IMR-90 (cell line): ENCODE measurements at regions not wholly inside any gene's neighbourhood (a gene's known extent, or its start where the extent isn't known, plus 50 kb on each side); places are given as distances from the start of the nearest gene placed in this dataset.

Experiments used
- ATAC-seq: fragments of 200-7000 bp; cut with Tn5 transposase; 2 replicates; pipeline ENCODE4 v1.9.1; 2020; ENCODE audit warnings: low read depth, mild to moderate bottlenecking, moderate library complexity
- BruUV-seq: library from RNA; stranded (reverse); fragments of 400-500 nt; replicated peaks from 2 replicates; lab custom pipeline; 2021; lab: Mats Ljungman, UMichigan
- CTCF ChIA-PET: fragments of 300-600 bp; formaldehyde crosslinking; extraction: SDS; loops from one replicate; lab custom pipeline; 2021; ENCODE audit warnings: antibody characterized with exemption; lab: Yijun Ruan, JAX
- POLR2A ChIA-PET: fragments of 300-600 bp; sonication (Branson Sonifier 250); formaldehyde crosslinking; loops from one replicate; lab custom pipeline; 2022; ENCODE audit warnings: antibody characterized with exemption; ENCODE audit not compliant: unreplicated experiment; lab: Charles Lee
- DNase-seq: peaks from one replicate; pipeline ENCODE4 v3.0.0; 2013
- H2AFZ ChIP-seq: replicated peaks from 2 replicates; pipeline ENCODE3; 2013; ENCODE audit warnings: low read length, mild to moderate bottlenecking; ENCODE audit not compliant: poor library complexity
- H2AK5ac ChIP-seq: 2 replicates; pipeline ENCODE4 v1.6.1; 2013; ENCODE audit warnings: low read depth, low read length, inconsistent platforms
- H2AK9ac ChIP-seq: replicated peaks from 2 replicates; pipeline ENCODE3; 2013; ENCODE audit warnings: mild to moderate bottlenecking, low read depth, low read length, moderate library complexity; ENCODE audit not compliant: poor library complexity
- H2BK120ac ChIP-seq: 2 replicates; pipeline ENCODE4 v1.6.1; 2013; ENCODE audit warnings: low read depth, low read length, inconsistent platforms
- H2BK15ac ChIP-seq: 3 replicates; pipeline ENCODE4 v1.6.1; 2013; ENCODE audit warnings: low read depth, low read length, inconsistent platforms
- H2BK20ac ChIP-seq: 2 replicates; pipeline ENCODE4 v1.6.1; 2013; ENCODE audit warnings: low read depth, mild to moderate bottlenecking, inconsistent platforms, low read length, moderate library complexity
- H2BK5ac ChIP-seq: 2 replicates; pipeline ENCODE4 v1.6.1; 2013; ENCODE audit warnings: mild to moderate bottlenecking, low read depth, low read length, inconsistent platforms; ENCODE audit not compliant: poor library complexity, severe bottlenecking
- H3K14ac ChIP-seq: replicated peaks from 2 replicates; pipeline ENCODE4 v1.6.1; 2013; ENCODE audit warnings: low read depth, low read length, inconsistent platforms
- H3K18ac ChIP-seq: 2 replicates; pipeline ENCODE4 v1.6.1; 2013; ENCODE audit warnings: low read depth, low read length, control low read depth
- H3K23ac ChIP-seq: 2 replicates; pipeline ENCODE4 v1.6.1; 2013; ENCODE audit warnings: low read depth, low read length, inconsistent platforms
- H3K27ac ChIP-seq: 2 replicates; pipeline ENCODE4 v1.5.1; 2013; ENCODE audit warnings: mild to moderate bottlenecking, control low read depth, low read length; ENCODE audit not compliant: insufficient read depth
- H3K27me3 ChIP-seq: 2 replicates; pipeline ENCODE4 v1.6.1; 2013; ENCODE audit warnings: low read length; ENCODE audit not compliant: control insufficient read depth, insufficient read depth
- H3K36me3 ChIP-seq: 2 replicates; pipeline ENCODE4 v1.6.1; 2013; ENCODE audit warnings: low read length, mixed read lengths; ENCODE audit not compliant: control insufficient read depth, insufficient read depth
- H3K4ac ChIP-seq: 2 replicates; pipeline ENCODE4 v1.6.1; 2013; ENCODE audit warnings: low read depth, low read length, inconsistent platforms
- H3K4me1 ChIP-seq: 2 replicates; pipeline ENCODE4 v1.6.1; 2013; ENCODE audit warnings: low read length, mixed read lengths; ENCODE audit not compliant: control insufficient read depth, insufficient read depth
- H3K4me2 ChIP-seq: 2 replicates; pipeline ENCODE4 v1.6.1; 2013; ENCODE audit warnings: low read depth, mild to moderate bottlenecking, control low read depth, low read length, moderate library complexity
- H3K4me3 ChIP-seq: 2 replicates; pipeline ENCODE4 v1.5.1; 2013; ENCODE audit warnings: low read depth, mild to moderate bottlenecking, control low read depth, low read length, moderate library complexity; ENCODE audit not compliant: insufficient read depth
- H3K56ac ChIP-seq: 2 replicates; pipeline ENCODE4 v1.6.1; 2013; ENCODE audit warnings: low read length, inconsistent platforms; ENCODE audit not compliant: insufficient read depth; ENCODE audit errors: extremely low read depth
- H3K79me1 ChIP-seq, 2 experiments: 2 replicates each; pipeline ENCODE4 v1.6.1; 2013; ENCODE audit warnings: low read length in 2 of 2, inconsistent platforms in 1 of 2, low read depth in 1 of 2
- H3K9ac ChIP-seq: 2 replicates; pipeline ENCODE4 v1.6.1; 2013; ENCODE audit warnings: low read depth, low read length, control low read depth
- H3K9me1 ChIP-seq: 2 replicates; pipeline ENCODE4 v1.6.1; 2013; ENCODE audit warnings: low read length, inconsistent platforms; ENCODE audit not compliant: insufficient read depth
- H3K9me3 ChIP-seq: 2 replicates; pipeline ENCODE4 v1.6.1; 2013; ENCODE audit warnings: low read length; ENCODE audit not compliant: control insufficient read depth, insufficient read depth
- H4K20me1 ChIP-seq: 2 replicates; pipeline ENCODE4 v1.6.1; 2013; ENCODE audit warnings: low read length, inconsistent platforms; ENCODE audit not compliant: insufficient read depth
- H4K5ac ChIP-seq: 2 replicates; pipeline ENCODE4 v1.6.1; 2013; ENCODE audit warnings: mild to moderate bottlenecking, low read depth, low read length, control low read depth
- H4K8ac ChIP-seq, 2 experiments: 2 replicates each; pipeline ENCODE4 v1.6.1; 2013; ENCODE audit warnings: low read depth in 2 of 2, low read length in 2 of 2, control low read depth in 1 of 2, inconsistent platforms in 1 of 2
- H4K91ac ChIP-seq: 2 replicates; pipeline ENCODE4 v1.6.1; 2013; ENCODE audit warnings: low read depth, low read length, inconsistent platforms; ENCODE audit not compliant: insufficient read depth
- BHLHE40 ChIP-seq: fragments of 150-350 bp; IDR thresholded peaks from 2 replicates; pipeline ENCODE4 v1.6.1; 2016; ENCODE audit warnings: mild to moderate bottlenecking, low read depth, low read length
- CEBPB ChIP-seq: IDR thresholded peaks from 2 replicates; pipeline ENCODE4 v1.6.1; 2012; ENCODE audit warnings: low read depth, low read length, improper control_type of control experiment
- CHD1 ChIP-seq: IDR thresholded peaks from 2 replicates; pipeline ENCODE4 v1.6.1; 2012; ENCODE audit warnings: low read depth, low read length, improper control_type of control experiment
- FOS ChIP-seq: fragments of 150-350 bp; IDR thresholded peaks from 2 replicates; pipeline ENCODE4 v1.6.1; 2016; ENCODE audit warnings: low read depth, low read length
- MAFK ChIP-seq: IDR thresholded peaks from 2 replicates; pipeline ENCODE4 v1.6.1; 2012; ENCODE audit warnings: low read depth, low read length, improper control_type of control experiment
- MAZ ChIP-seq: IDR thresholded peaks from 2 replicates; pipeline ENCODE4 v1.6.1; 2012; ENCODE audit warnings: low read depth, mild to moderate bottlenecking, low read length, improper control_type of control experiment, moderate library complexity, borderline replicate concordance
- MXI1 ChIP-seq: IDR thresholded peaks from 2 replicates; pipeline ENCODE4 v1.6.1; 2012; ENCODE audit warnings: low read depth, mild to moderate bottlenecking, low read length, moderate library complexity, borderline replicate concordance
- NFE2L2 ChIP-seq: fragments of 150-350 bp; IDR thresholded peaks from 2 replicates; pipeline ENCODE4 v1.6.1; 2016; ENCODE audit warnings: low read depth, mild to moderate bottlenecking, low read length
- POLR2A ChIP-seq: IDR thresholded peaks from 2 replicates; pipeline ENCODE4 v1.6.1; 2012; ENCODE audit warnings: mild to moderate bottlenecking, low read depth, low read length
- RAD21 ChIP-seq: IDR thresholded peaks from 2 replicates; pipeline ENCODE4 v1.6.1; 2012; ENCODE audit warnings: low read length, improper control_type of control experiment
- RCOR1 ChIP-seq: IDR thresholded peaks from 2 replicates; pipeline ENCODE4 v1.6.1; 2012; ENCODE audit warnings: mild to moderate bottlenecking, low read length, improper control_type of control experiment; ENCODE audit not compliant: insufficient replicate concordance
- RFX5 ChIP-seq: IDR thresholded peaks from 2 replicates; pipeline ENCODE4 v1.8.0; 2012; ENCODE audit warnings: low read depth, mild to moderate bottlenecking, low read length, moderate library complexity
- SMC3 ChIP-seq: fragments of 150-350 bp; IDR thresholded peaks from 2 replicates; pipeline ENCODE4 v1.6.1; 2016; ENCODE audit warnings: low read depth, mild to moderate bottlenecking, antibody characterized with exemption, low read length, moderate library complexity
- WGBS, 2 experiments: methylation state at CpG; one replicate each; pipeline versions ENCODE4 v1.1.5 to v1.1.7; 2013; ENCODE audit warnings: missing lambda C conversion rate in 2 of 2; ENCODE audit not compliant: insufficient read length in 1 of 2; ENCODE audit errors: extremely low coverage in 2 of 2; 5-methylcytosine and 5-hydroxymethylcytosine counted together
- dilution Hi-C: fragments of 300-500 bp; cut with HindIII; formaldehyde crosslinking; loops from one replicate; pipeline ENCODE4 v1.14.3; 2018; ENCODE audit warnings: low sequenced_read_pairs; ENCODE audit not compliant: unreplicated experiment
- in situ Hi-C: fragments of 300-500 bp; cut with MboI; formaldehyde crosslinking; loops from 3 replicates; pipeline ENCODE4 v1.14.3; 2019; ENCODE audit warnings: low sequenced_read_pairs, inconsistent platforms, mixed read lengths
- intact Hi-C: fragments of 100-400 bp; cut with micrococcal nuclease; formaldehyde crosslinking; loops from 2 replicates; pipeline ENCODE4 v1.10.0; 2022
- TF ChIP-seq, protein P1 (sequence below): conservative IDR thresholded peaks from 2 replicates; pipeline ENCODE4 v1.5.1; 2012; ENCODE audit warnings: mild to moderate bottlenecking, low read depth, low read length, improper control_type of control experiment
- TF ChIP-seq, protein P2 (sequence below): fragments of 150-350 bp; IDR thresholded peaks from 2 replicates; pipeline ENCODE4 v1.6.1; 2016; ENCODE audit warnings: low read depth, mild to moderate bottlenecking, low read length, moderate library complexity, borderline replicate concordance
- TF ChIP-seq, protein P3 (sequence below): fragments of 150-350 bp; IDR thresholded peaks from 2 replicates; pipeline ENCODE4 v1.6.1; 2017; ENCODE audit warnings: mild to moderate bottlenecking, antibody characterized with exemption, low read length, low read depth

DNA sequence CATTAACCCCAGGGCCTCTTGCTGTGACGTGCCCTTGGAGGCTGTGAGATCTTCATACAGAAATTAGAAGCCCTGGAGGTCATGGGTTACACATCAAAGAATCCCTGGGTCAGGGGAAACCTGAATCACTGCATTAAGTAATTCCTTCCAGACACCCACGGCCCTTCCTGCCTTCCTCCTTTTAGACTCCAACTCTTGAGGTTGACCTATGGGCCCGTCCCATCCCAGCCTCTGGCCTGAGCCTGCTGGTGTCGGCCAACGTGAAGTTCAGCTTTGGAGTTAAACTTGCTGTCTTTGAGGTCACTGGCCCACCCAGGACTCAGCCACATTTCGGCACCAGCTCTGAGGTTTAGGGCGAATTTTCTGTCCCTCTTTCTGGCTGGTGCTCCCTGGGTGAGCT lies 198.3 kb downstream of the ACKR3 start:
- no peak for DNase-seq
- H3K9me3 ChIP-seq, result no peaks in the 10 kb centered on the region
- in situ Hi-C loops (no loop called here), dilution Hi-C loops (no loop called here), intact Hi-C loops (no loop called here)
- H4K8ac ChIP-seq, result no peak overlapping the region
- no peak overlapping the region for H2BK5ac ChIP-seq
- BruUV-seq, result no TSS peak
- no peak overlapping the region for H3K9ac ChIP-seq
- H2AFZ ChIP-seq, result no peak overlapping the region
- H2AK5ac ChIP-seq, result no peak overlapping the region
- H3K4ac ChIP-seq, result no peak overlapping the region
- H2BK120ac ChIP-seq, result no peak overlapping the region
- H3K4me1 ChIP-seq, result no peaks in the 10 kb centered on the region
- H4K5ac ChIP-seq, result no peak overlapping the region
- CTCF ChIA-PET, result no interaction called here
- H3K79me1 ChIP-seq, result no peaks in the 10 kb centered on the region
- H3K36me3 ChIP-seq, result no peaks in the 10 kb centered on the region
- no peak overlapping the region for H2BK15ac ChIP-seq
- H3K23ac ChIP-seq, result no peak overlapping the region
- peaks cover 7% of the 10 kb centered on the region for H3K27me3 ChIP-seq
- POLR2A ChIA-PET, result interaction anchor here (0.6 kb wide), 1 partner anchor 12 kb away, joined by 13 read pairs; no protein-coding TSS in a partner anchor
- H2BK20ac ChIP-seq, result no peak overlapping the region
- no peak overlapping the region for H3K4me2 ChIP-seq
- no peak overlapping the region for H2AK9ac ChIP-seq
- TF ChIP-seq, protein P1, sequence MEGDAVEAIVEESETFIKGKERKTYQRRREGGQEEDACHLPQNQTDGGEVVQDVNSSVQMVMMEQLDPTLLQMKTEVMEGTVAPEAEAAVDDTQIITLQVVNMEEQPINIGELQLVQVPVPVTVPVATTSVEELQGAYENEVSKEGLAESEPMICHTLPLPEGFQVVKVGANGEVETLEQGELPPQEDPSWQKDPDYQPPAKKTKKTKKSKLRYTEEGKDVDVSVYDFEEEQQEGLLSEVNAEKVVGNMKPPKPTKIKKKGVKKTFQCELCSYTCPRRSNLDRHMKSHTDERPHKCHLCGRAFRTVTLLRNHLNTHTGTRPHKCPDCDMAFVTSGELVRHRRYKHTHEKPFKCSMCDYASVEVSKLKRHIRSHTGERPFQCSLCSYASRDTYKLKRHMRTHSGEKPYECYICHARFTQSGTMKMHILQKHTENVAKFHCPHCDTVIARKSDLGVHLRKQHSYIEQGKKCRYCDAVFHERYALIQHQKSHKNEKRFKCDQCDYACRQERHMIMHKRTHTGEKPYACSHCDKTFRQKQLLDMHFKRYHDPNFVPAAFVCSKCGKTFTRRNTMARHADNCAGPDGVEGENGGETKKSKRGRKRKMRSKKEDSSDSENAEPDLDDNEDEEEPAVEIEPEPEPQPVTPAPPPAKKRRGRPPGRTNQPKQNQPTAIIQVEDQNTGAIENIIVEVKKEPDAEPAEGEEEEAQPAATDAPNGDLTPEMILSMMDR, result no peak
- TF ChIP-seq SMC3, result no peak
- no peak for TF ChIP-seq FOS
- TF ChIP-seq NFE2L2, result no peak
- TF ChIP-seq POLR2A, result no peak
- no peak for TF ChIP-seq BHLHE40
- no peak for TF ChIP-seq CEBPB
- TF ChIP-seq RAD21, result no peak
- TF ChIP-seq MXI1, result no peak
- TF ChIP-seq RCOR1, result no peak
- TF ChIP-seq, protein P2, sequence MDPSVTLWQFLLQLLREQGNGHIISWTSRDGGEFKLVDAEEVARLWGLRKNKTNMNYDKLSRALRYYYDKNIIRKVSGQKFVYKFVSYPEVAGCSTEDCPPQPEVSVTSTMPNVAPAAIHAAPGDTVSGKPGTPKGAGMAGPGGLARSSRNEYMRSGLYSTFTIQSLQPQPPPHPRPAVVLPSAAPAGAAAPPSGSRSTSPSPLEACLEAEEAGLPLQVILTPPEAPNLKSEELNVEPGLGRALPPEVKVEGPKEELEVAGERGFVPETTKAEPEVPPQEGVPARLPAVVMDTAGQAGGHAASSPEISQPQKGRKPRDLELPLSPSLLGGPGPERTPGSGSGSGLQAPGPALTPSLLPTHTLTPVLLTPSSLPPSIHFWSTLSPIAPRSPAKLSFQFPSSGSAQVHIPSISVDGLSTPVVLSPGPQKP, result no peak
- no peak for TF ChIP-seq MAFK
- TF ChIP-seq, protein P3, sequence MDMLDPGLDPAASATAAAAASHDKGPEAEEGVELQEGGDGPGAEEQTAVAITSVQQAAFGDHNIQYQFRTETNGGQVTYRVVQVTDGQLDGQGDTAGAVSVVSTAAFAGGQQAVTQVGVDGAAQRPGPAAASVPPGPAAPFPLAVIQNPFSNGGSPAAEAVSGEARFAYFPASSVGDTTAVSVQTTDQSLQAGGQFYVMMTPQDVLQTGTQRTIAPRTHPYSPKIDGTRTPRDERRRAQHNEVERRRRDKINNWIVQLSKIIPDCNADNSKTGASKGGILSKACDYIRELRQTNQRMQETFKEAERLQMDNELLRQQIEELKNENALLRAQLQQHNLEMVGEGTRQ, result no peak
- no peak for TF ChIP-seq CHD1
- no peak for TF ChIP-seq RFX5
- TF ChIP-seq MAZ, result no peak
- H3K27ac ChIP-seq, result no peak overlapping the region
- WGBS, 2 experiments, result 48% methylated on average over 6 of the region's 7 CpGs; no CpG with 5 or more reads in 1 of the 2 experiments
- no peaks in the 10 kb centered on the region for H3K9me1 ChIP-seq
- no peak overlapping the region for H4K91ac ChIP-seq
- H4K20me1 ChIP-seq, result no peaks in the 10 kb centered on the region
- no peak for ATAC-seq
- no peak overlapping the region for H3K4me3 ChIP-seq
- H3K18ac ChIP-seq, result no peak overlapping the region
- no peak overlapping the region for H3K14ac ChIP-seq
- H3K56ac ChIP-seq, result no peak overlapping the region
